ENCODE measurements at regions not wholly inside any gene's neighbourhood (a gene's known extent, or its start where the extent isn't known, plus 50 kb on each side); places are given as distances from the start of the nearest gene placed in this dataset.

- Histone ChIP-seq H3K4me1 (no peaks in the 10 kb centered on the region), H3K36me3 (no peaks in the 10 kb centered on the region), H3K4me3 (no peak overlapping the region), H3K27me3 (no peaks in the 10 kb centered on the region), H3K27ac (no peak overlapping the region), H3K9me3 (no peaks in the 10 kb centered on the region)
- TF ChIP-seq CTCF (IDR thresholded peaks at IDR 0.05) (no peak), POLR2A (IDR thresholded peaks at IDR 0.05) (no peak)
- DNase-seq: no peak
- intact Hi-C loops (cut with DNase I): no loop called here
These were observed 512.6 kb downstream of the ISL1 start for GRCh38 chr5:51895834-51896233.

GRCh38 chr5:51902512-51902911 is 519.3 kb downstream of the ISL1 start:
- H3K9me3 ChIP-seq: no peaks in the 10 kb centered on the region
- intact Hi-C loops (cut with DNase I): no loop called here
- no peaks in the 10 kb centered on the region for H3K4me1 ChIP-seq
- H3K27ac ChIP-seq: no peak overlapping the region
- H3K4me3 ChIP-seq: no peak overlapping the region
- DNase-seq: no peak
- TF ChIP-seq CTCF (IDR thresholded peaks at IDR 0.05): no peak
- TF ChIP-seq POLR2A (IDR thresholded peaks at IDR 0.05): no peak
- no peaks in the 10 kb centered on the region for H3K36me3 ChIP-seq
- no peaks in the 10 kb centered on the region for H3K27me3 ChIP-seq

GRCh38 chr5:51908215-51908614 is 525.0 kb downstream of the ISL1 start:
- DNase-seq: no peak
- Histone ChIP-seq H3K27me3 (no peaks in the 10 kb centered on the region), H3K9me3 (no peaks in the 10 kb centered on the region), H3K4me1 (no peaks in the 10 kb centered on the region), H3K27ac (no peak overlapping the region), H3K36me3 (no peaks in the 10 kb centered on the region), H3K4me3 (no peak overlapping the region)
- intact Hi-C loops (cut with DNase I): no loop called here
- TF ChIP-seq POLR2A (IDR thresholded peaks at IDR 0.05) (no peak), CTCF (IDR thresholded peaks at IDR 0.05) (no peak)

- no peaks in the 10 kb centered on the region for H3K36me3 ChIP-seq
- no peaks in the 10 kb centered on the region for H3K27me3 ChIP-seq
- TF ChIP-seq CTCF (IDR thresholded peaks at IDR 0.05) (no peak), POLR2A (IDR thresholded peaks at IDR 0.05) (no peak)
- 69 to 79% methylated on average over 2 to 3 of the region's 3 CpGs for WGBS, 2 donors
- no peak overlapping the region for H3K4me3 ChIP-seq
- H3K27ac ChIP-seq: no peak overlapping the region
- DNase-seq: no peak
- H3K9me3 ChIP-seq: peaks cover 0 to 15% (median 5%) of the 10 kb centered on the region in 3 donors
- intact Hi-C loops (cut with DNase I): no loop called here
- no peaks in the 10 kb centered on the region for H3K4me1 ChIP-seq
These were observed 561.4 kb downstream of the ISL1 start for GRCh38 chr5:51944500-51945125.

GRCh38 chr5:51958473-51958872 is 575.2 kb downstream of the ISL1 start:
- no peaks in the 10 kb centered on the region for H3K9me3 ChIP-seq
- WGBS, 2 donors: 94 to 96% methylated on average over 1 of the region's 1 CpG

More at GRCh38 chr5:51958473-51958872, 575.2 kb downstream of the ISL1 start:
- TF ChIP-seq POLR2A (IDR thresholded peaks at IDR 0.05): no peak
- no peak for TF ChIP-seq CTCF (IDR thresholded peaks at IDR 0.05)
- Histone ChIP-seq H3K27me3 (no peaks in the 10 kb centered on the region), H3K4me3 (no peak overlapping the region), H3K4me1 (no peaks in the 10 kb centered on the region), H3K36me3 (no peaks in the 10 kb centered on the region), H3K27ac (no peak overlapping the region)
- no peak for DNase-seq
- intact Hi-C loops (cut with DNase I): no loop called here

Data from esophagus squamous epithelium (tissue), 5 donors.